Neural cell (in vitro differentiated cells): ENCODE measurements at regions not wholly inside any gene's neighbourhood (a gene's known extent, or its start where the extent isn't known, plus 50 kb on each side); places are given as distances from the start of the nearest gene placed in this dataset.

Experiments used
- CTCF ChIP-seq: fragments of 450-650 bp; IDR thresholded peaks from 2 replicates; pipeline ENCODE4 v1.5.1; 2014; ENCODE audit warnings: antibody characterized with exemption, mild to moderate bottlenecking, moderate library complexity; ENCODE audit not compliant: poor library complexity, severe bottlenecking
- EP300 ChIP-seq: fragments of 450-650 bp; conservative IDR thresholded peaks from 2 replicates; pipeline ENCODE4 v1.6.1; 2014; ENCODE audit warnings: antibody characterized with exemption, mild to moderate bottlenecking, moderate library complexity; ENCODE audit not compliant: poor library complexity, severe bottlenecking
- REST ChIP-seq: IDR thresholded peaks from 2 replicates; pipeline ENCODE4 v1.6.1; 2012; ENCODE audit warnings: borderline replicate concordance

- TF ChIP-seq CTCF (no peak), EP300 (no peak), REST (no peak)
These were observed 592.1 kb downstream of the ARAP2 start for GRCh38 chr4:35652197-35652596.
